ENCODE measurements at regions not wholly inside any gene's neighbourhood (a gene's known extent, or its start where the extent isn't known, plus 50 kb on each side); places are given as distances from the start of the nearest gene placed in this dataset.
A peak's percentile ranks its signal among the peaks of the same experiment; 100 is the strongest.

DNA sequence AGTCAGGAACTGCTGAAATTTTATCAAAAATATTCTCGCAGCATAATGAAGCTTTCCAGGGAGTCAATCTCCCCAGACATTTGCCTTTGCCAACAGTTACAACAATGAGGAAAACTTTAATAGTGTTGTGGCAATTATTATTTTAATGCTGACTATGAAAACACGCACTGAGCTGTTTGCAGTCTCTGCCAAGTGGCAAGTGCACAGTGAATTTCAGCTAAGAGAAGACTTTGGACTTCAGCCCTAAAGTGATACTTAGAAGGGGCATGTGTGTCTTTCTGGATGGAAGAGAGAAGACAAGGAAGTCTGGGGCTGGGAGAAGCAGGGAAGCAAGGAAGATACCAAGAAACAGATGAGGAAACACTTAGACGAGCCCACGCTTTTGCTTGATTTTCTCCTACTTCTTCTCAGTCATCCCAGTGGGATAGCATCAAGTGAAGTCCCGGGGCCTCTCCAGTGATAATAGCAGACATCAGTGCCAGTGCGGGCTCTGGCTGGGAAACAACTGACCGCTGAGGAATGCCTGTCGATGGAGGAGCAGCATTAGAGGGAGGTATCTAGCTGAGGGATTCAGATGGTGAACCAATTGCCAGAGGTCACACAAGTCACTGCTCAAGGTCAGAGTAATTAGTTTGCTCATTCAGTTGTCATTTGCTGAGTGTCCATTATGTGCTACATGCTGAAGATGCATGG, 196.3 kb downstream of the TTLL7 start:
- H3K27ac ChIP-seq: peak overlapping the region in 1 of 4 donors; percentile 13

GRCh38 chr1:83802023-83802422, 196.9 kb downstream of the TTLL7 start:
- Histone ChIP-seq H3K27me3 (no peaks in the 10 kb centered on the region), H3K36me3 (no peaks in the 10 kb centered on the region), H3K9me3 (no peaks in the 10 kb centered on the region), H3K4me1 (peaks cover 0 to 4% (median 0%) of the 10 kb centered on the region in 4 donors), H3K27ac (no peak overlapping the region), H3K4me3 (no peak overlapping the region)
- TF ChIP-seq, protein P1, sequence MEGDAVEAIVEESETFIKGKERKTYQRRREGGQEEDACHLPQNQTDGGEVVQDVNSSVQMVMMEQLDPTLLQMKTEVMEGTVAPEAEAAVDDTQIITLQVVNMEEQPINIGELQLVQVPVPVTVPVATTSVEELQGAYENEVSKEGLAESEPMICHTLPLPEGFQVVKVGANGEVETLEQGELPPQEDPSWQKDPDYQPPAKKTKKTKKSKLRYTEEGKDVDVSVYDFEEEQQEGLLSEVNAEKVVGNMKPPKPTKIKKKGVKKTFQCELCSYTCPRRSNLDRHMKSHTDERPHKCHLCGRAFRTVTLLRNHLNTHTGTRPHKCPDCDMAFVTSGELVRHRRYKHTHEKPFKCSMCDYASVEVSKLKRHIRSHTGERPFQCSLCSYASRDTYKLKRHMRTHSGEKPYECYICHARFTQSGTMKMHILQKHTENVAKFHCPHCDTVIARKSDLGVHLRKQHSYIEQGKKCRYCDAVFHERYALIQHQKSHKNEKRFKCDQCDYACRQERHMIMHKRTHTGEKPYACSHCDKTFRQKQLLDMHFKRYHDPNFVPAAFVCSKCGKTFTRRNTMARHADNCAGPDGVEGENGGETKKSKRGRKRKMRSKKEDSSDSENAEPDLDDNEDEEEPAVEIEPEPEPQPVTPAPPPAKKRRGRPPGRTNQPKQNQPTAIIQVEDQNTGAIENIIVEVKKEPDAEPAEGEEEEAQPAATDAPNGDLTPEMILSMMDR (IDR thresholded peaks at IDR 0.05): no peak
- TF ChIP-seq POLR2A (IDR thresholded peaks at IDR 0.05): no peak
- DNase-seq: no peak

More for the DNA sequence above, 196.3 kb downstream of the TTLL7 start:
- H3K36me3 ChIP-seq: no peaks in the 10 kb centered on the region
- no peak for DNase-seq
- no peaks in the 10 kb centered on the region for H3K9me3 ChIP-seq
- H3K4me3 ChIP-seq: no peak overlapping the region
- no peak for TF ChIP-seq POLR2A (IDR thresholded peaks at IDR 0.05)
- TF ChIP-seq, protein P1 (IDR thresholded peaks at IDR 0.05): no peak
- peaks cover 0 to 4% (median 0%) of the 10 kb centered on the region in 4 donors for H3K4me1 ChIP-seq
- H3K27me3 ChIP-seq: no peaks in the 10 kb centered on the region

- no peaks in the 10 kb centered on the region for H3K36me3 ChIP-seq
- no peak for DNase-seq
Measured at GRCh38 chr1:83800066-83800465, 198.9 kb downstream of the TTLL7 start.

DNA sequence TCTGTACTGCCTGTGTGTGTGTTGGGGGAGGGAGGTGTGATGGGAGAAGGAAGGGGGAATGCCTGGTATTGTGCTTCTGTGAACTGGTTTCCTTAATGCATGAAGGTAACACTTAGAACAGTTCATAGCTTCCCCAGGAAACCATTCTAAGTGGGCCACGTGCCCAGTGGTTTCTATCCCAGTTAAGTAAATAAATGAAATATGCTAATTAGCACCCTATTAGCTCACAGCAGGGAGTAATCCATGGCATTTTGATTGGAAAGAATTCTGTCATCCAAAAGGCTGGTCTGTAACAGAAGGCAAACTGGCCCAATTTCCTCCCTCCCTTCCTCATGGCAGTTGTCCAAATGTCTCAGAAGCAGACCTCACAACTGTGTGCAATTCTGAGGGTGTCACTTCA, 199.3 kb downstream of the TTLL7 start:
- Histone ChIP-seq H3K27ac (no peak overlapping the region), H3K27me3 (no peaks in the 10 kb centered on the region), H3K9me3 (no peaks in the 10 kb centered on the region), H3K36me3 (no peaks in the 10 kb centered on the region), H3K4me3 (no peak overlapping the region), H3K4me1 (peaks cover 0 to 4% (median 0%) of the 10 kb centered on the region in 4 donors)
- DNase-seq: no peak
- no peak for TF ChIP-seq POLR2A (IDR thresholded peaks at IDR 0.05)
- TF ChIP-seq, protein P1 (IDR thresholded peaks at IDR 0.05): no peak

More at GRCh38 chr1:83800066-83800465, 198.9 kb downstream of the TTLL7 start:
- no peaks in the 10 kb centered on the region for H3K27me3 ChIP-seq
- H3K4me3 ChIP-seq: no peak overlapping the region
- H3K9me3 ChIP-seq: no peaks in the 10 kb centered on the region
- H3K4me1 ChIP-seq: peaks cover 0 to 4% (median 0%) of the 10 kb centered on the region in 4 donors
- no peak for TF ChIP-seq POLR2A (IDR thresholded peaks at IDR 0.05)
- TF ChIP-seq, protein P1 (IDR thresholded peaks at IDR 0.05): no peak
- H3K27ac ChIP-seq: no peak overlapping the region

DNA sequence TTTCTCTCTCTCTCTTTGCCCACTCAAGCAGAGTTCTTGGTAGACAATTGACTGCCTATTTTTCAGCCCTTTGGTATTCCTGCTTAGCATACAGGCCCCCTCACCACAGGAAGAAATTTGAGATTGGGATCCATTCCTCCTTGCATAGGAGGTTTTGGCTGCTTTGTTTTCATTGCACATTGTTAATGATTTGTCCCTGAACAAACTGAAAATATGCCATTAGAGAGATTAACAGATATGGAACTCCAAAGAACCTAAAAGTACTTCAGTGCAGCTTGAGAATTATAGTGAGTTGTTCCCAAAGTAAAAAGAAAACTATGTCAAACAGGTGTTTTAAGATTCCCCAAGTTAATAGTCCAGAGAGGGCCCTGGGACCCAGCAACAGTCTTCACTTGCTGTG, 200.0 kb downstream of the TTLL7 start:
- Histone ChIP-seq H3K9me3 (no peaks in the 10 kb centered on the region), H3K4me1 (peaks cover 0 to 4% (median 0%) of the 10 kb centered on the region in 4 donors), H3K4me3 (no peak overlapping the region), H3K27ac (no peak overlapping the region), H3K27me3 (no peaks in the 10 kb centered on the region), H3K36me3 (no peaks in the 10 kb centered on the region)
- TF ChIP-seq, protein P1 (IDR thresholded peaks at IDR 0.05): no peak
- no peak for TF ChIP-seq POLR2A (IDR thresholded peaks at IDR 0.05)
- no peak for DNase-seq

Measured in Peyer's patch (tissue), 4 donors.